IMR-90 (cell line): ENCODE measurements at regions not wholly inside any gene's neighbourhood (a gene's known extent, or its start where the extent isn't known, plus 50 kb on each side); places are given as distances from the start of the nearest gene placed in this dataset.

Experiments
- BHLHE40 ChIP-seq: fragments of 150-350 bp; IDR thresholded peaks from 2 replicates; pipeline ENCODE4 v1.6.1; 2016; ENCODE audit warnings: mild to moderate bottlenecking, low read depth, low read length
- CEBPB ChIP-seq: IDR thresholded peaks from 2 replicates; pipeline ENCODE4 v1.6.1; 2012; ENCODE audit warnings: low read depth, low read length, improper control_type of control experiment
- CTCF ChIP-seq: conservative IDR thresholded peaks from 2 replicates; pipeline ENCODE4 v1.5.1; 2012; ENCODE audit warnings: mild to moderate bottlenecking, low read depth, low read length, improper control_type of control experiment
- FOS ChIP-seq: fragments of 150-350 bp; IDR thresholded peaks from 2 replicates; pipeline ENCODE4 v1.6.1; 2016; ENCODE audit warnings: low read depth, low read length
- MAFK ChIP-seq: IDR thresholded peaks from 2 replicates; pipeline ENCODE4 v1.6.1; 2012; ENCODE audit warnings: low read depth, low read length, improper control_type of control experiment
- MXI1 ChIP-seq: IDR thresholded peaks from 2 replicates; pipeline ENCODE4 v1.6.1; 2012; ENCODE audit warnings: low read depth, mild to moderate bottlenecking, low read length, moderate library complexity, borderline replicate concordance
- NFE2L2 ChIP-seq: fragments of 150-350 bp; IDR thresholded peaks from 2 replicates; pipeline ENCODE4 v1.6.1; 2016; ENCODE audit warnings: low read depth, mild to moderate bottlenecking, low read length
- POLR2A ChIP-seq: IDR thresholded peaks from 2 replicates; pipeline ENCODE4 v1.6.1; 2012; ENCODE audit warnings: mild to moderate bottlenecking, low read depth, low read length
- RAD21 ChIP-seq: IDR thresholded peaks from 2 replicates; pipeline ENCODE4 v1.6.1; 2012; ENCODE audit warnings: low read length, improper control_type of control experiment
- USF2 ChIP-seq: fragments of 150-350 bp; IDR thresholded peaks from 2 replicates; pipeline ENCODE4 v1.6.1; 2017; ENCODE audit warnings: mild to moderate bottlenecking, antibody characterized with exemption, low read length, low read depth

GRCh38 chr20:4567170-4567569 is 119.1 kb upstream of the PRNP start:
- TF ChIP-seq FOS (no peak), MXI1 (no peak), NFE2L2 (no peak), CTCF (no peak), POLR2A (no peak), CEBPB (no peak), MAFK (no peak), RAD21 (no peak), BHLHE40 (no peak), USF2 (no peak)
